ENCODE measurements at regions not wholly inside any gene's neighbourhood (a gene's known extent, or its start where the extent isn't known, plus 50 kb on each side); places are given as distances from the start of the nearest gene placed in this dataset.
"Not testable (repeated sequence)": the region's sequence is repeated elsewhere in the genome, so short reads cannot be mapped to it uniquely, and the experiment has no call there.

DNA sequence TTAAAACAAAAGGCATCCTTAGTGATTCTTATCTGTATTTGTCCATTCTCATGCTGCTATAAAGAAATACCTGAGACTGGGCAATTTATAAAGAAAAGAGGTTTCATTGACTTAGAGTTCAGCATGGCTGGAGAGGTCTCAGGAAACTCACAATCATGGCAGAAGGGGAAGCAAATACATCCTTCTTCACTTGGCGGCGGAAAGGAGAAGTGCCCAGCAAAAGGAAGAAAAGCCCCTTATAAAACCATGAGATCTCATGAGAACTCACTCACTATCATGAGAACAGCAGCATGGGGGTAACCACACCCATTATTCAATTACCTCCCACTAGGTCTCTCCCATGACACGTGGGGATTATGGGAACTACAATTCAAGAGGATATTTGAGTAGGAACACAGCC is 271.1 kb upstream of the PRKD1 start:
- not testable (repeated sequence) for TF ChIP-seq POLR2A (IDR thresholded peaks at IDR 0.05; ENCODE audit: low read length); GATA1 (IDR thresholded peaks at IDR 0.05; ENCODE audit: low read depth, low read length)

Measured in erythroblast (primary cell).